GM12878 (cell line): ENCODE measurements at regions not wholly inside any gene's neighbourhood (a gene's known extent, or its start where the extent isn't known, plus 50 kb on each side); places are given as distances from the start of the nearest gene placed in this dataset.

Source experiments
- EP300 ChIP-seq, 2 experiments: fragments of 150-350 bp in 1 of 2; IDR thresholded peaks; 2 replicates each; pipeline ENCODE4 v1.6.1; 2011 to 2012; ENCODE audit warnings: low read depth in 2 of 2, low read length in 2 of 2, borderline replicate concordance in 1 of 2, improper control_type of control experiment in 1 of 2, inconsistent platforms in 1 of 2; ENCODE audit not compliant: control insufficient read depth in 1 of 2
- EZH2 ChIP-seq: IDR thresholded peaks from 2 replicates; pipeline ENCODE4 v1.6.1; 2012; ENCODE audit warnings: low read depth, mild to moderate bottlenecking, control low read depth, inconsistent platforms, low read length, borderline replicate concordance; ENCODE audit not compliant: control insufficient read depth
- JUNB ChIP-seq: IDR thresholded peaks from 2 replicates; pipeline ENCODE4 v1.6.1; 2016; ENCODE audit warnings: antibody characterized with exemption, mild to moderate bottlenecking
- NBN ChIP-seq: fragments of 450-650 bp; IDR thresholded peaks from 2 replicates; pipeline ENCODE4 v1.6.1; 2016
- SMC3 ChIP-seq: IDR thresholded peaks from 2 replicates; pipeline ENCODE4 v1.6.1; 2011; ENCODE audit warnings: low read length, improper control_type of control experiment, borderline replicate concordance
- SPI1 ChIP-seq: IDR thresholded peaks from 2 replicates; pipeline ENCODE4 v1.6.1; 2011; ENCODE audit warnings: low read depth, mild to moderate bottlenecking, low read length, moderate library complexity, borderline replicate concordance; ENCODE audit not compliant: insufficient read depth
- TF ChIP-seq, protein P1 (sequence below), 3 experiments: IDR thresholded peaks in 2 of 3; conservative IDR thresholded peaks in 1 of 3; 2 replicates each; pipeline ENCODE4 v1.5.1; 2011; ENCODE audit warnings: low read depth in 3 of 3, low read length in 3 of 3, mild to moderate bottlenecking in 3 of 3, control low read depth in 2 of 3, moderate library complexity in 2 of 3, inconsistent platforms in 1 of 3, mixed read lengths in 1 of 3; ENCODE audit not compliant: control insufficient read depth in 2 of 3, insufficient read depth in 1 of 3; ENCODE audit errors: extremely low read depth in 1 of 3
- TF ChIP-seq, protein P2 (sequence below): IDR thresholded peaks from 2 replicates; pipeline ENCODE4 v1.6.1; 2012; ENCODE audit warnings: mild to moderate bottlenecking, low read depth, low read length

DNA sequence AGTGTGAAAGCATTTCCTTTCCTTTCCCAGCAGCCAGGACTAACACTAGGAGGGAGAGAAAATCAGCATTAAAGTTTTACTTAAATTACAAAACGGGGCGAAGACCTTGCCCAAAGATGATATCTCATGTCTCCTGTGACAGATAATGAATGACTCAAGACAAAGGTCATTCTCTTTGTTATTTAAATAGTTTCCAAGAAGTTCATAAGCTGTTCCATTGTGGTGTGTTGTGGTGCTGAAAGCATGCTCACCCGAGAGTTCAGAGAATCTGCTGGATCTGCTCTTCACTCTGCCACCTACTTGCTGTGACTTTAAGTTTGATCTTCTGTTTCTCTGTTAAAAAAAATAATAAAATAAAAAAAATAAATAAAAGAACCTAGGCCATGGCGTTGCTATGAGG lies 265.9 kb upstream of the NR4A3 start:
- TF ChIP-seq SPI1 (no peak), EP300 (IDR thresholded peaks at IDR 0.05; ENCODE audit: borderline replicate concordance in 1 of 2, control insufficient read depth in 1 of 2, low read depth in 2 of 2, low read length in 2 of 2) (no peak), NBN (no peak), JUNB (no peak), SMC3 (no peak), EZH2 (no peak)
- TF ChIP-seq, protein P1, sequence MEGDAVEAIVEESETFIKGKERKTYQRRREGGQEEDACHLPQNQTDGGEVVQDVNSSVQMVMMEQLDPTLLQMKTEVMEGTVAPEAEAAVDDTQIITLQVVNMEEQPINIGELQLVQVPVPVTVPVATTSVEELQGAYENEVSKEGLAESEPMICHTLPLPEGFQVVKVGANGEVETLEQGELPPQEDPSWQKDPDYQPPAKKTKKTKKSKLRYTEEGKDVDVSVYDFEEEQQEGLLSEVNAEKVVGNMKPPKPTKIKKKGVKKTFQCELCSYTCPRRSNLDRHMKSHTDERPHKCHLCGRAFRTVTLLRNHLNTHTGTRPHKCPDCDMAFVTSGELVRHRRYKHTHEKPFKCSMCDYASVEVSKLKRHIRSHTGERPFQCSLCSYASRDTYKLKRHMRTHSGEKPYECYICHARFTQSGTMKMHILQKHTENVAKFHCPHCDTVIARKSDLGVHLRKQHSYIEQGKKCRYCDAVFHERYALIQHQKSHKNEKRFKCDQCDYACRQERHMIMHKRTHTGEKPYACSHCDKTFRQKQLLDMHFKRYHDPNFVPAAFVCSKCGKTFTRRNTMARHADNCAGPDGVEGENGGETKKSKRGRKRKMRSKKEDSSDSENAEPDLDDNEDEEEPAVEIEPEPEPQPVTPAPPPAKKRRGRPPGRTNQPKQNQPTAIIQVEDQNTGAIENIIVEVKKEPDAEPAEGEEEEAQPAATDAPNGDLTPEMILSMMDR (IDR thresholded peaks at IDR 0.05 in 2 of 3, conservative IDR thresholded peaks at IDR 0.05 in 1 of 3; ENCODE audit: control insufficient read depth in 2 of 3, extremely low read depth in 1 of 3, insufficient read depth in 1 of 3, low read depth in 3 of 3, low read length in 3 of 3): no peak
- TF ChIP-seq, protein P2, sequence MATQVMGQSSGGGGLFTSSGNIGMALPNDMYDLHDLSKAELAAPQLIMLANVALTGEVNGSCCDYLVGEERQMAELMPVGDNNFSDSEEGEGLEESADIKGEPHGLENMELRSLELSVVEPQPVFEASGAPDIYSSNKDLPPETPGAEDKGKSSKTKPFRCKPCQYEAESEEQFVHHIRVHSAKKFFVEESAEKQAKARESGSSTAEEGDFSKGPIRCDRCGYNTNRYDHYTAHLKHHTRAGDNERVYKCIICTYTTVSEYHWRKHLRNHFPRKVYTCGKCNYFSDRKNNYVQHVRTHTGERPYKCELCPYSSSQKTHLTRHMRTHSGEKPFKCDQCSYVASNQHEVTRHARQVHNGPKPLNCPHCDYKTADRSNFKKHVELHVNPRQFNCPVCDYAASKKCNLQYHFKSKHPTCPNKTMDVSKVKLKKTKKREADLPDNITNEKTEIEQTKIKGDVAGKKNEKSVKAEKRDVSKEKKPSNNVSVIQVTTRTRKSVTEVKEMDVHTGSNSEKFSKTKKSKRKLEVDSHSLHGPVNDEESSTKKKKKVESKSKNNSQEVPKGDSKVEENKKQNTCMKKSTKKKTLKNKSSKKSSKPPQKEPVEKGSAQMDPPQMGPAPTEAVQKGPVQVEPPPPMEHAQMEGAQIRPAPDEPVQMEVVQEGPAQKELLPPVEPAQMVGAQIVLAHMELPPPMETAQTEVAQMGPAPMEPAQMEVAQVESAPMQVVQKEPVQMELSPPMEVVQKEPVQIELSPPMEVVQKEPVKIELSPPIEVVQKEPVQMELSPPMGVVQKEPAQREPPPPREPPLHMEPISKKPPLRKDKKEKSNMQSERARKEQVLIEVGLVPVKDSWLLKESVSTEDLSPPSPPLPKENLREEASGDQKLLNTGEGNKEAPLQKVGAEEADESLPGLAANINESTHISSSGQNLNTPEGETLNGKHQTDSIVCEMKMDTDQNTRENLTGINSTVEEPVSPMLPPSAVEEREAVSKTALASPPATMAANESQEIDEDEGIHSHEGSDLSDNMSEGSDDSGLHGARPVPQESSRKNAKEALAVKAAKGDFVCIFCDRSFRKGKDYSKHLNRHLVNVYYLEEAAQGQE: no peak
